ENCODE measurements at regions not wholly inside any gene's neighbourhood (a gene's known extent, or its start where the extent isn't known, plus 50 kb on each side); places are given as distances from the start of the nearest gene placed in this dataset.

GRCh38 chrX:26558719-26559386 is 342.9 kb downstream of the MAGEB5 start:
- Mint-ChIP-seq H3K36me3 (ENCODE audit: low read depth) (no peaks in the 10 kb centered on the region; the same call in 2 of the 3 replicates), H3K27me3 (ENCODE audit: insufficient read depth, low read depth, poor library complexity) (peaks cover 1% of the 10 kb centered on the region), H3K9me3 (peaks cover 8% of the 10 kb centered on the region; the same call in 2 of the 3 replicates), H3K4me3 (no peak overlapping the region), H3K27ac (no peak overlapping the region), H3K4me1 (no peaks in the 10 kb centered on the region)
- H3K4me2 ChIP-seq, result no peak overlapping the region
- 0 out of 2 replicates have a peak, but pooled peaks cover 3% of the 10 kb centered on the region for H3K4me1 ChIP-seq (ENCODE audit: insufficient read depth)
- H2AFZ ChIP-seq, result no peak overlapping the region
- no peaks in the 10 kb centered on the region for H3K36me3 ChIP-seq (ENCODE audit: insufficient read depth)
- DNase-seq (ENCODE audit: low spot score) (no peak), ATAC-seq (no peak)
- no peaks in the 10 kb centered on the region for H4K20me1 ChIP-seq (replicated peaks; ENCODE audit: insufficient read depth)
- H3K27me3 ChIP-seq (ENCODE audit: insufficient read depth), result no peaks in the 10 kb centered on the region
- H3F3A ChIP-seq (replicated peaks; ENCODE audit: low read depth), result no peaks in the 10 kb centered on the region
- no peak overlapping the region for H3K27ac ChIP-seq (ENCODE audit: low read depth)
- no peak overlapping the region for H3K4me3 ChIP-seq
- H3K79me2 ChIP-seq (replicated peaks; ENCODE audit: insufficient read depth), result no peaks in the 10 kb centered on the region
- no peak for TF ChIP-seq POLR2AphosphoS5 (IDR thresholded peaks at IDR 0.05; ENCODE audit: low read depth)
- no peak for TF ChIP-seq NANOG (IDR thresholded peaks at IDR 0.05; ENCODE audit: borderline replicate concordance)
- no peak for TF ChIP-seq ZNF331 (CRISPR knock-in tag; IDR thresholded peaks at IDR 0.05; ENCODE audit: low read depth)
- TF ChIP-seq ZNF114 (CRISPR knock-in tag; IDR thresholded peaks at IDR 0.05), result no peak
- no peak for TF ChIP-seq ZNF462 (CRISPR knock-in tag; IDR thresholded peaks at IDR 0.05)
- TF ChIP-seq JUNB (IDR thresholded peaks at IDR 0.05; ENCODE audit: unreplicated experiment), result no peak
- TF ChIP-seq STAT1 (IDR thresholded peaks at IDR 0.05; ENCODE audit: unreplicated experiment), result no peak
- no peak for TF ChIP-seq CTCF (conservative IDR thresholded peaks at IDR 0.05; ENCODE audit: low read depth in 2 of 2)
- TF ChIP-seq EZH2phosphoT487 (IDR thresholded peaks at IDR 0.05; ENCODE audit: unreplicated experiment), result no peak
- no peak for TF ChIP-seq CREB1 (CRISPR knock-in tag; IDR thresholded peaks at IDR 0.05; ENCODE audit: low read depth)
- no peaks in the 10 kb centered on the region for H3K9me2 ChIP-seq (ENCODE audit: insufficient read depth)

Data from GM23338 (cell line).